Thyroid gland (tissue), 4 donors: ENCODE measurements at regions not wholly inside any gene's neighbourhood (a gene's known extent, or its start where the extent isn't known, plus 50 kb on each side); places are given as distances from the start of the nearest gene placed in this dataset.

Source experiments
- CTCF ChIP-seq, 6 experiments: fragments of 200-600 bp in 3 of 6; fragments of 450-650 bp in 3 of 6; sonication (generic) in 3 of 6; IDR thresholded peaks; one replicate each; pipeline ENCODE4 v1.5.1; 2016 to 2019; ENCODE audit warnings: antibody characterized with exemption in 6 of 6, mild to moderate bottlenecking in 2 of 6, inconsistent platforms in 1 of 6, moderate library complexity in 1 of 6
- POLR2A ChIP-seq, 2 donors: fragments of 450-650 bp; IDR thresholded peaks; one replicate each; pipeline ENCODE4 v1.6.1; 2017; ENCODE audit warnings: antibody characterized with exemption in 2 of 2, mild to moderate bottlenecking in 2 of 2, moderate library complexity in 1 of 2

- TF ChIP-seq CTCF (IDR thresholded peaks at IDR 0.05): no peak
- no peak for TF ChIP-seq POLR2A (IDR thresholded peaks at IDR 0.05)
Observed at GRCh38 chr4:71267244-71267643, 71.6 kb upstream of the SLC4A4 start.
